Hepatocyte (in vitro differentiated cells): ENCODE measurements at regions not wholly inside any gene's neighbourhood (a gene's known extent, or its start where the extent isn't known, plus 50 kb on each side); places are given as distances from the start of the nearest gene placed in this dataset.

ENCODE experiments used
- DNase-seq: peaks from one replicate; pipeline ENCODE4 v3.0.0-alpha.2; 2016; ENCODE audit warnings: low spot score
- H2AFZ ChIP-seq: fragments of 200-600 bp; sonication (generic); 2 replicates; pipeline ENCODE4 v1.6.0; 2016; ENCODE audit warnings: antibody characterized with exemption, mild to moderate bottlenecking
- H3K27ac ChIP-seq: fragments of 200-600 bp; sonication (generic); 2 replicates; pipeline ENCODE4 v1.5.1; 2016; ENCODE audit warnings: mild to moderate bottlenecking
- H3K27me3 ChIP-seq: fragments of 200-600 bp; sonication (generic); 2 replicates; pipeline ENCODE4 v1.6.1; 2016
- H3K36me3 ChIP-seq: fragments of 200-600 bp; sonication (generic); replicated peaks from 2 replicates; pipeline ENCODE4 v1.5.1; 2016; ENCODE audit warnings: low read depth; ENCODE audit not compliant: insufficient read depth
- H3K4me1 ChIP-seq: fragments of 200-600 bp; sonication (generic); 2 replicates; pipeline ENCODE4 v1.5.1; 2016; ENCODE audit warnings: mild to moderate bottlenecking, moderate library complexity; ENCODE audit not compliant: insufficient read depth
- H3K4me2 ChIP-seq: fragments of 200-600 bp; sonication (generic); 2 replicates; pipeline ENCODE4 v1.6.0; 2016
- H3K4me3 ChIP-seq: fragments of 200-600 bp; sonication (generic); 2 replicates; pipeline ENCODE4 v1.5.1; 2016; ENCODE audit warnings: mild to moderate bottlenecking
- H3K79me2 ChIP-seq: fragments of 200-600 bp; sonication (generic); 2 replicates; pipeline ENCODE4 v1.6.0; 2017; ENCODE audit warnings: mild to moderate bottlenecking
- H3K9me2 ChIP-seq: fragments of 200-600 bp; sonication (generic); replicated peaks from 2 replicates; pipeline ENCODE4 v1.6.0; 2017; ENCODE audit warnings: mild to moderate bottlenecking; ENCODE audit not compliant: insufficient read depth
- H3K9me3 ChIP-seq: fragments of 200-600 bp; sonication (generic); 2 replicates; pipeline ENCODE4 v1.5.1; 2016; ENCODE audit warnings: low read depth, mild to moderate bottlenecking
- H4K20me1 ChIP-seq: fragments of 200-600 bp; sonication (generic); 2 replicates; pipeline ENCODE4 v1.6.0; 2016; ENCODE audit warnings: mild to moderate bottlenecking; ENCODE audit not compliant: insufficient read depth, poor library complexity, severe bottlenecking
- EZH2 ChIP-seq: fragments of 200-600 bp; sonication (generic); IDR thresholded peaks from 2 replicates; pipeline ENCODE4 v1.6.1; 2016; ENCODE audit warnings: antibody characterized with exemption, mild to moderate bottlenecking, borderline replicate concordance
- EZH2phosphoT487 ChIP-seq: fragments of 200-600 bp; sonication (generic); IDR thresholded peaks from one replicate; pipeline ENCODE4 v1.6.1; 2018; ENCODE audit warnings: antibody characterized with exemption, mild to moderate bottlenecking, low read depth, moderate library complexity; ENCODE audit not compliant: unreplicated experiment, severe bottlenecking
- WGBS: methylation state at CpG from one replicate; pipeline ENCODE4 v1.1.6; 2016; ENCODE audit warnings: low lambda C conversion rate; ENCODE audit errors: missing lambda C conversion rate; 5-methylcytosine and 5-hydroxymethylcytosine counted together
- TF ChIP-seq, protein P1 (sequence below): fragments of 200-600 bp; sonication (generic); IDR thresholded peaks from 2 replicates; pipeline ENCODE4 v1.5.1; 2016; ENCODE audit warnings: antibody characterized with exemption, mild to moderate bottlenecking; ENCODE audit not compliant: poor library complexity

DNA sequence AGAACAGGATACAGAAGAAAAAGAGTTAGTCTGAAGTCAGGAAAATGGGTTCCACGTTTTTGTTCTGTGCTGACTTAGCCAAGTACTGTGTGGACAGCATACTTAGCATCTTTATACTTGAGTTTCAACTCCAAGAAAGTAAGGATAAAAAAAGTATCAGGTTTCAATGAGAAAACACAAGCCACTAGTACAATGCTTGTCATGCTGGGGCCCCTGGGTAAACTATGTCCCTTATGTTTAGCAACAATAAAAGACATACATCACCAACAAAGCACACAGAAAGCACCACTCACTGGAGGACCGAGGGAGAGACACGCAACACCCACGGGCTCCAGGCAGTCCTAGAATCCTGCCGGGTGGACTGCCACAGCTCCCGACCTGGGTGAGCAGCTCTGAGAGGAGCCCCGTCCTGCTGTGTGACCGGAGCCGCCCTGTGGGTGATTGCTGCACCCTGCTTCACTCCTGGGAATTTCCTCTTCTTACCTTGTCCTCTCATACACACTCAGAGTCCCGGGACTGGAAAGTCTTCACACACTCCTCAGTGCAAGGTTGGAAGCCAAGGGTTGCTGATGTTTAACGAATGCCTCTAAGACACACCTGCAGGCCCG, 890.5 kb downstream of the BRD1 start:
- no peaks in the 10 kb centered on the region for H3K4me1 ChIP-seq
- no peak overlapping the region for H3K4me3 ChIP-seq
- H3K79me2 ChIP-seq = no peaks in the 10 kb centered on the region
- no peak overlapping the region for H3K27ac ChIP-seq
- no peak overlapping the region for H3K4me2 ChIP-seq
- H3K9me2 ChIP-seq = no peaks in the 10 kb centered on the region
- no peaks in the 10 kb centered on the region for H3K27me3 ChIP-seq
- no peaks in the 10 kb centered on the region for H3K9me3 ChIP-seq
- no peak for DNase-seq
- TF ChIP-seq EZH2 (no peak), EZH2phosphoT487 (no peak)
- TF ChIP-seq, protein P1, sequence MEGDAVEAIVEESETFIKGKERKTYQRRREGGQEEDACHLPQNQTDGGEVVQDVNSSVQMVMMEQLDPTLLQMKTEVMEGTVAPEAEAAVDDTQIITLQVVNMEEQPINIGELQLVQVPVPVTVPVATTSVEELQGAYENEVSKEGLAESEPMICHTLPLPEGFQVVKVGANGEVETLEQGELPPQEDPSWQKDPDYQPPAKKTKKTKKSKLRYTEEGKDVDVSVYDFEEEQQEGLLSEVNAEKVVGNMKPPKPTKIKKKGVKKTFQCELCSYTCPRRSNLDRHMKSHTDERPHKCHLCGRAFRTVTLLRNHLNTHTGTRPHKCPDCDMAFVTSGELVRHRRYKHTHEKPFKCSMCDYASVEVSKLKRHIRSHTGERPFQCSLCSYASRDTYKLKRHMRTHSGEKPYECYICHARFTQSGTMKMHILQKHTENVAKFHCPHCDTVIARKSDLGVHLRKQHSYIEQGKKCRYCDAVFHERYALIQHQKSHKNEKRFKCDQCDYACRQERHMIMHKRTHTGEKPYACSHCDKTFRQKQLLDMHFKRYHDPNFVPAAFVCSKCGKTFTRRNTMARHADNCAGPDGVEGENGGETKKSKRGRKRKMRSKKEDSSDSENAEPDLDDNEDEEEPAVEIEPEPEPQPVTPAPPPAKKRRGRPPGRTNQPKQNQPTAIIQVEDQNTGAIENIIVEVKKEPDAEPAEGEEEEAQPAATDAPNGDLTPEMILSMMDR = no peak
- H4K20me1 ChIP-seq = no peaks in the 10 kb centered on the region
- 74% methylated on average over 12 of the region's 12 CpGs for WGBS
- H3K36me3 ChIP-seq = no peaks in the 10 kb centered on the region
- H2AFZ ChIP-seq = no peak overlapping the region

DNA sequence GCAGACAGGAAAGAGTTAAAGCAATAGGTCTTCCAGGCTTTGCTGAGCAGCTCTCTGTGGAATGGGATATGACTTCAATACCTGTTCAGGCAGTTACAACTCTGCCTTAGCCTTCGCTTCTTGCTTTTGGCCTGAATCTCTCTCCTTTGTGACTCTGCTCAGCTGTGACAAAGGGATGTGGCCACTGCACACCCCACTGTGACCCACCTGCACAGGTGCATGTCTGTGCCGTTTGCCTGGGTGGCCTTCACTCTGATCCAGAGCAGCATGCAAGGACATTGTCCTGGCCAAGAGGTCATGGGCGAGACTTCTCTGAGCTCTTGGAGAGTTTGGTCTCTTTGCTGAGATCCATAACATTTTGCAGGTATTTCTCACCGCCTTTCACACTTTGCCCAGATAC, 891.3 kb downstream of the BRD1 start:
- WGBS = 92% methylated on average over 4 of the region's 4 CpGs
- no peak for DNase-seq
- H4K20me1 ChIP-seq = no peaks in the 10 kb centered on the region
- H3K4me1 ChIP-seq = no peaks in the 10 kb centered on the region
- H3K9me2 ChIP-seq = no peaks in the 10 kb centered on the region
- H3K27ac ChIP-seq = no peak overlapping the region
- no peaks in the 10 kb centered on the region for H3K9me3 ChIP-seq
- no peak overlapping the region for H3K4me3 ChIP-seq
- H3K4me2 ChIP-seq = no peak overlapping the region
- H3K79me2 ChIP-seq = no peaks in the 10 kb centered on the region
- no peak for TF ChIP-seq EZH2phosphoT487
- TF ChIP-seq, protein P1 = no peak
- no peak for TF ChIP-seq EZH2
- H3K27me3 ChIP-seq = no peaks in the 10 kb centered on the region
- H3K36me3 ChIP-seq = no peaks in the 10 kb centered on the region
- H2AFZ ChIP-seq = no peak overlapping the region

DNA sequence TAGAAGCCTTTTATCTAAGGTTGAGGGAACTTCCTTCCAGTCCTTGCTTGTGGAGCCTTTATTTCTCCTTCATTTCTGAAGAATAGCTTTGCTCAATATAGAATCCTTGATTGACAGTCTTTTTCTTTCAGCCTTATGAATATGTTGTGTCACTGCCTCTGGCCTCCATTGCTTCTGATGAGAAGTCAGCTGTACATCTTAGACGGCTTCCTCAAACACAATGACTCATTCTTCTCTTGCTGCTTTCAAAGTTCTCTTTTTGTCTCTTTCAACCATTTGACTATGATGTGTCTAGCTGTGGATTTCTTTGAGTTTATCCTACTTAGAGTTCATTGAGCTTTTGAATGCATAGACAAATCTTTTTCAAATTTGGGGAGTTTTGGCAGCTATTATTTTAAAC, 893.2 kb downstream of the BRD1 start:
- Histone ChIP-seq H3K27ac (no peak overlapping the region), H3K9me2 (no peaks in the 10 kb centered on the region), H3K9me3 (no peaks in the 10 kb centered on the region), H3K4me2 (no peak overlapping the region), H3K36me3 (no peaks in the 10 kb centered on the region), H3K4me1 (no peaks in the 10 kb centered on the region), H2AFZ (no peak overlapping the region), H3K27me3 (peaks cover 1% of the 10 kb centered on the region), H3K4me3 (no peak overlapping the region), H3K79me2 (no peaks in the 10 kb centered on the region), H4K20me1 (no peaks in the 10 kb centered on the region)
- WGBS = 86% methylated on average over 1 of the region's 1 CpG
- TF ChIP-seq EZH2phosphoT487 = no peak
- TF ChIP-seq, protein P1 = no peak
- TF ChIP-seq EZH2 = no peak
- DNase-seq = no peak
